Muscle layer of colon (tissue), 2 donors: ENCODE measurements at regions not wholly inside any gene's neighbourhood (a gene's known extent, or its start where the extent isn't known, plus 50 kb on each side); places are given as distances from the start of the nearest gene placed in this dataset.
"Not testable (repeated sequence)": the region's sequence is repeated elsewhere in the genome, so short reads cannot be mapped to it uniquely, and the experiment has no call there.

Experiments used
- H3K27ac ChIP-seq: one replicate; pipeline ENCODE4 v1.7.0; 2013; ENCODE audit warnings: low read depth, mild to moderate bottlenecking, low read length, moderate library complexity
- H3K27me3 ChIP-seq, 2 donors: one replicate each; pipeline ENCODE4 v1.7.0; 2013; ENCODE audit warnings: low read length in 2 of 2, mild to moderate bottlenecking in 2 of 2; ENCODE audit not compliant: insufficient read depth in 2 of 2, control insufficient read depth in 1 of 2
- H3K36me3 ChIP-seq: one replicate; pipeline ENCODE4 v1.7.0; 2013; ENCODE audit warnings: mild to moderate bottlenecking, low read length; ENCODE audit not compliant: insufficient read depth
- H3K4me1 ChIP-seq: one replicate; pipeline ENCODE4 v1.7.0; 2013; ENCODE audit warnings: mild to moderate bottlenecking, low read length; ENCODE audit not compliant: insufficient read depth
- H3K4me3 ChIP-seq, 2 donors: one replicate each; pipeline ENCODE4 v1.7.0; 2013; ENCODE audit warnings: low read length in 2 of 2, low read depth in 1 of 2, mild to moderate bottlenecking in 1 of 2, moderate library complexity in 1 of 2
- H3K9ac ChIP-seq: one replicate; pipeline ENCODE4 v1.7.0; 2013; ENCODE audit warnings: low read length
- H3K9me3 ChIP-seq: one replicate; pipeline ENCODE4 v1.7.0; 2013; ENCODE audit warnings: mild to moderate bottlenecking, low read length
- donor health status: abdominal sarcoma.
- donor health status: Adenocarcinoma of cecum.

DNA sequence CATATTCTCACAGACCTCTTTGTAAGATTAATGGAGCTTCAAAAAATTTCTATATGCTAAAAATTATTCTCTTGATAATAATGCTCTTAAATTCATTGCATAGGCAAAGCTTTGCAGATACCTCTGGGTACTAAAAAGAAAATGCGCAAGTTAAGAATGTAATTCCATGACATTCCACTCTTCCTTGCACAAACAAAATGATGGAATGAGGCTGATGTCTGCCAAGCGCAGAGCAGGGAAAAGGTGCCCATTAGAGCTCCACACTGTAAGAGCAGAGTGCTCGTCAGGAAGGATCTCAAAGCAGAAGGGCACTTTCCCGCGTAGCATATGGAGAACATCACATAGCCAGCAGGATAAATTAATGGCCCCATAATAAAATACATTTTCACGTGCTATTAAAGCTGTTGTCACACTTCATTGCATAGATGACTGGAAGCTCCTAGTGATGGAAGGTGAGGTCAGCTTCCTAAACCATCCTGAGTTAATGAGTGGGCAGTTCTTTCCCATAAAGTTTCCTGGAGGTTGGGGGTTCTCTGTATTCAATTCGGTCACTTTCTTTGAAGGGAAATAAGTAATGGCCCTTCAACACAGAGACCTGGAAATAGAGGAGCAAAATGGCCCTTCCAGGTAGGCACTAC lies 1058.9 kb downstream of the GALC start:
- H3K27me3 ChIP-seq, result no peaks in the 10 kb centered on the region
- no peaks in the 10 kb centered on the region for H3K4me1 ChIP-seq
- H3K36me3 ChIP-seq, result no peaks in the 10 kb centered on the region
- H3K9me3 ChIP-seq, result no peaks in the 10 kb centered on the region
- no peak overlapping the region for H3K27ac ChIP-seq
- no peak overlapping the region for H3K9ac ChIP-seq
- H3K4me3 ChIP-seq, result no peak overlapping the region

DNA sequence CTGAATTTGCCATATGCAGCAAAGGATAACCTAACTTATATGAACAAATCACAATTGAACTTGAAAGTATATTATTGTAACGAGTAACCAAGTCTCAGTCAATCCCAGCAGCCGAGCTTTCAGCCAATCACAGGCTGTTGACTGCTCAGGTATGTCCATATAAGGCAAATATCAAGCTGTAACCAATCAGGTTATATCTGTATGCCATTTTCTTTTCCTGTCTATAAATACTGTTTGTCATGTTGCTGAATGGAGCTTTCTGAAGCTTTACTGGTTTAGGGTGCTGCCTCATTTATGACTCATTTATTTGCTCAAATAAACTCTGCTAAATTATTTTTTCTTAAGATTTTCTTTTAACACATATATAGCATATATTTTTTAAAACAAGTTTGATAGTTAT lies 1059.5 kb downstream of the GALC start:
- Histone ChIP-seq H3K36me3 (no peaks in the 10 kb centered on the region), H3K27me3 (no peaks in the 10 kb centered on the region), H3K9me3 (no peaks in the 10 kb centered on the region), H3K9ac (no peak overlapping the region), H3K4me3 (no peak overlapping the region), H3K4me1 (no peaks in the 10 kb centered on the region), H3K27ac (no peak overlapping the region)

DNA sequence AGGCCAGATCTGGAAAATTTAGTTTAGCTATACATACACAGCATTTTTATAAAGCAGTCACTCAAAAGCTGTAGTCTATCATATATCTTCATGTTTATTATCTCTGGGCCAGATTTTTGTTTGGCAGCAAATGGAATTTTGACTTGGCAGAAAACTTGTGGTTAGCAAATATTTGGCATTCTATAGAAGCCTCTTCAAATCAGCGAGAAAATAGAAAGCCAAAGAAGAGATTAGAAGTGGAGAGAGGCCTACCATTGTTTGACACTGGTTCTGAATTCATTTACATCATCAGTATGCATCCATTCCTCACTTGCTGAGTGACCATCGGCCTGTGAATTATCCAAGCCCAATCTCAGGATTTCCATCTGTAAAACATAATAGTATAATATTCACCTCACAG lies 1077.6 kb downstream of the GALC start:
- H3K4me3 ChIP-seq, result no peak overlapping the region
- H3K9me3 ChIP-seq, result no peaks in the 10 kb centered on the region
- no peaks in the 10 kb centered on the region for H3K36me3 ChIP-seq
- no peaks in the 10 kb centered on the region for H3K27me3 ChIP-seq
- H3K4me1 ChIP-seq, result no peaks in the 10 kb centered on the region
- H3K27ac ChIP-seq, result no peak overlapping the region
- no peak overlapping the region for H3K9ac ChIP-seq

DNA sequence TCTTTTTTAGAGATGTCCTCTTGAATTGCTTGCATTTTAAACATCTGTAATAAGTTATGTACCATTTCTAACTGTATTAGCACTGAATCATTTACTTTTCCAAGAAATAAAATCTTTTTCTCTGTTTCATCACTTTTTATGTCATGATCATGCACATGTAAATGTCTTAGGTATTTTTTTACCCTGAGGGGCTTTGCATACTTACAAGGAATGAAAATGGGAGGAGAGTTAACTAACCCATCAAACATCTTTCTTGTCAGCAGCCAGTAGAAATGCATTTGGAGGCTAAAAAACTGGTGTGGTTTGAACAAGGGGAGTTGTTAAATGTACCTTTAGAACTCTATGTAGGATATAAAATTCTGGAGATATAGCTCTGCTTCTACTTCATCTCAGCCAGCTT lies 1080.3 kb downstream of the GALC start:
- H3K27me3 ChIP-seq, result no peaks in the 10 kb centered on the region
- no peaks in the 10 kb centered on the region for H3K4me1 ChIP-seq
- H3K36me3 ChIP-seq, result no peaks in the 10 kb centered on the region
- no peak overlapping the region for H3K9ac ChIP-seq
- H3K27ac ChIP-seq, result no peak overlapping the region
- H3K4me3 ChIP-seq, result no peak overlapping the region
- H3K9me3 ChIP-seq, result no peaks in the 10 kb centered on the region

DNA sequence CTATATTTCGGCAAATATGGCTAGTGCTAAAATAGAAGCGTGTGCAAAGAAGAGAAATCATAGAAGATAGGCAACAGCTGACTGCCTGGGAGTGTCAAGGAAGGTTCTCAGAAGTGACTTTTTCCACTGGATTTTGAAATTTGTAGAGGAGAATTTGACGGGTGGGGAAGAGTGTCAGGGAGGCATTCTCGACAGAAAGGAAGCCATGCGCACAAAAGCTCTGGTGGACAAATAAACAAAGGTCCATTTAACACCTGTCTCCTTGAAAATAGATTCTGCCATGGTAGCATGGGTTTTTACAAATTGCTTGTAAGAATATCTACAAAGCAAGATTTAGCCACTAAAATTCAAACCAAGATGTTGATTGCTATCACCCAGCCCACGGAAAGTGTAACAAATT lies 1081.5 kb downstream of the GALC start:
- H3K4me1 ChIP-seq, result no peaks in the 10 kb centered on the region
- H3K9ac ChIP-seq, result no peak overlapping the region
- no peaks in the 10 kb centered on the region for H3K36me3 ChIP-seq
- no peak overlapping the region for H3K4me3 ChIP-seq
- H3K27me3 ChIP-seq, result no peaks in the 10 kb centered on the region
- H3K27ac ChIP-seq, result no peak overlapping the region
- H3K9me3 ChIP-seq, result no peaks in the 10 kb centered on the region

- not testable (repeated sequence) for H3K4me3 ChIP-seq, H3K27ac ChIP-seq, H3K9ac ChIP-seq, H3K4me1 ChIP-seq, H3K27me3 ChIP-seq, H3K9me3 ChIP-seq, H3K36me3 ChIP-seq
Observed at GRCh38 chr14:86905386-86905926, 1087.5 kb downstream of the GALC start.

DNA sequence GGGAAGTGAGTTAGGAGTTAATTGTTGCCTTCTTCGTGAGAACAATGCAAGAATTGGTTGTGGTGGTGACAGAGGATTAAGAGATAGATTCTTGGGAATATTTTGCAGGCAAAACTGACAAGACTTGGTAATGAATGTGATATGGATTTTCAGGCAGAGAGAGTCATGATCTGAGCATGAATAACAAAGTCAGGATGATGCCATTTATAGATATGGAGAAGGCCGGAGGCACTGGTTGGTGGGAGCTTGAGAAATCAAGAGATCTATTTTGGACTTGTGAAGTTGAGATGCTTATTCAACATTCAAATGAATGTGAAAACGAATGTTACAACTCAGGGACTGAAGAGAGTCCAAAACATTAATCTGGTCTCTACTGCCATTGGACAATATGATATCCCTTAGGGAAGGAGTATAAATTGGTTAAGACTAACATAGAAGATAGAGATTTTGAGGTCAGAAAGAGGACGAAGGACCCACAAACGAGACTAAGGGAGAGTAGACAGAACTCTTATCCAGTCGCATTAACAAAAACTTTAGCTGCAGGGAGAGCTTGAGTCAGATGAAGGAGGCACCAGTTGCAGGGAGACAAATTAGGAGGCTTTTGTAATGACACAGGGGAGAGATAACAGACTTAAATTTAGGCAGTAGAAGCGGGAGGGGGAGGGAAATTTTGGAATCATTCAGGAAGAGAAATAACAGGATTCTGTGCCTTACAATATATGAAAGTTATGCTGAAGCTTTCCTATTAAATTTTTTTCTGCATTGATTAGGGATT lies 1090.6 kb downstream of the GALC start:
- H3K4me3 ChIP-seq, result no peak overlapping the region
- H3K27ac ChIP-seq, result no peak overlapping the region
- no peaks in the 10 kb centered on the region for H3K36me3 ChIP-seq
- no peaks in the 10 kb centered on the region for H3K4me1 ChIP-seq
- H3K9ac ChIP-seq, result no peak overlapping the region
- no peaks in the 10 kb centered on the region for H3K9me3 ChIP-seq
- H3K27me3 ChIP-seq, result no peaks in the 10 kb centered on the region

- H3K4me3 ChIP-seq, result no peak overlapping the region
- no peaks in the 10 kb centered on the region for H3K4me1 ChIP-seq
- H3K9me3 ChIP-seq, result no peaks in the 10 kb centered on the region
- H3K36me3 ChIP-seq, result no peaks in the 10 kb centered on the region
- no peak overlapping the region for H3K9ac ChIP-seq
- no peaks in the 10 kb centered on the region for H3K27me3 ChIP-seq
- no peak overlapping the region for H3K27ac ChIP-seq
Observed at GRCh38 chr14:86897704-86898513, 1095.1 kb downstream of the GALC start.

DNA sequence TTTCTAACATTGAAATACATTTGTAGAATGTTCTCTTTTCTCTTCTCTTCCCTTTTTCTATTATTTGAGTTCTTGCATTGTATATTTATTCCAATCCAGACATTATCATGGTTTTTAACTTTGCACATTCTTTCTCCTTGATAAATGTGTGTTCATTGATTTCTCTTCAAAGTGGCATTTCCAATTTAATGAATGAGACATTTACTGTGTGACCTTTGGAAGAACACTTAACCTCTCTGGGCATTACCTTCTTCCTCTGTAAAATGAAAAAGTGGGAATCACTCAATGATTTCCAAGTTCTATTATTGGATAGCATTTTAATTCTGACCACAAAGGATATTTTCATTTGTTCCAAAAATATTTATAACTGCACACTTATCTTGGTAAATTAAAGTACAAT lies 1095.8 kb downstream of the GALC start:
- Histone ChIP-seq H3K9me3 (no peaks in the 10 kb centered on the region), H3K27me3 (no peaks in the 10 kb centered on the region), H3K9ac (no peak overlapping the region), H3K4me1 (no peaks in the 10 kb centered on the region), H3K36me3 (no peaks in the 10 kb centered on the region), H3K4me3 (no peak overlapping the region), H3K27ac (no peak overlapping the region)

GRCh38 chr14:86896701-86897100 lies 1096.3 kb downstream of the GALC start:
- Histone ChIP-seq H3K27me3 (no peaks in the 10 kb centered on the region), H3K9me3 (no peaks in the 10 kb centered on the region), H3K4me1 (no peaks in the 10 kb centered on the region), H3K9ac (no peak overlapping the region), H3K36me3 (no peaks in the 10 kb centered on the region), H3K27ac (no peak overlapping the region), H3K4me3 (no peak overlapping the region)

DNA sequence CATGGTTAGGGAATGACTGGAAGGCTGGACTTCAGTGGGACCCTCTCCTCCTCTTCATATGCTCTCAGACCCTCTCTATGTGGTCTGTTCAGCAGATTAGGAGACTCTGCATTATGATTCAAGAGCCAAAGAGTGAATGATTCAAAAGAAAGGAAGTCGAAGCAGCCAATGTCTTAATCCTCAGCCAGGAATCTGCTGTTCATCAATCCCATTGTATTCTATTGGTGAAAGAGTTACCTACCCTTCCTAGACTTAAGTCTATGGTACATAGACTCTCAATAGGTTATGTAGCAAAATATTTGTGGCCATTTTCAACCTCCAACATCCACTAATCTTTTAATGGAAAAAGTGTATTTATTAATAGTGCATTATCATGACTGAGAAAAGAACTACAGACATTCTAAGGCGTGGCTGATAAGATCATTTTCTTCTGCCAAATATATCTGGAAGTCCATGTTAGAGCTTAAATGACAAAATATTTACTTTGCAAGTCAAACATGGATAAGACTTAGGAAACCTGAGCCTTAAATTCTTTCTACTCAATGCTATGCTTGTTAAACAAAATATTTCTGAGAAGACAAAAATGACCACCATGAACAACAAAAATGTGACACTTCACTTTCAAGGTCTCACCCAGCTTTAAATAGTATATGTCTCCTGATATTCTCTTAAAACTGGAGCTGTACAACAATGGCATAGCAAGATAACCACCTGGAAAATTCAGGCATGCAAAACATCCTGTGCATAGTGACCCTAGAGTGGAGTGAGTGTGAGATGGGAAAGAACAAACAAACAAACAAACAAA lies 1100.6 kb downstream of the GALC start:
- Histone ChIP-seq H3K27ac (no peak overlapping the region), H3K9ac (no peak overlapping the region), H3K36me3 (no peaks in the 10 kb centered on the region), H3K4me1 (no peaks in the 10 kb centered on the region), H3K9me3 (no peaks in the 10 kb centered on the region), H3K27me3 (no peaks in the 10 kb centered on the region), H3K4me3 (no peak overlapping the region)
